Astrocyte of the spinal cord (primary cell): ENCODE measurements at regions not wholly inside any gene's neighbourhood (a gene's known extent, or its start where the extent isn't known, plus 50 kb on each side); places are given as distances from the start of the nearest gene placed in this dataset.

Experiments used
- DNase-seq: peaks from one replicate; pipeline ENCODE4 v3.0.0; 2011; ENCODE audit warnings: low read depth, low spot score
- H3K4me3 ChIP-seq: 2 replicates; pipeline ENCODE4 v1.5.1; 2011; ENCODE audit warnings: low read depth, mild to moderate bottlenecking, low read length, moderate library complexity
- in situ Hi-C: cut with HindIII; loops from 2 replicates; pipeline ENCODE4 v1.10.0; 2017; ENCODE audit warnings: low sequenced_read_pairs
- TF ChIP-seq, protein P1 (sequence below): IDR thresholded peaks from 2 replicates; pipeline ENCODE4 v1.5.1; 2012; ENCODE audit warnings: low read depth, mild to moderate bottlenecking, low read length, inconsistent platforms

DNA sequence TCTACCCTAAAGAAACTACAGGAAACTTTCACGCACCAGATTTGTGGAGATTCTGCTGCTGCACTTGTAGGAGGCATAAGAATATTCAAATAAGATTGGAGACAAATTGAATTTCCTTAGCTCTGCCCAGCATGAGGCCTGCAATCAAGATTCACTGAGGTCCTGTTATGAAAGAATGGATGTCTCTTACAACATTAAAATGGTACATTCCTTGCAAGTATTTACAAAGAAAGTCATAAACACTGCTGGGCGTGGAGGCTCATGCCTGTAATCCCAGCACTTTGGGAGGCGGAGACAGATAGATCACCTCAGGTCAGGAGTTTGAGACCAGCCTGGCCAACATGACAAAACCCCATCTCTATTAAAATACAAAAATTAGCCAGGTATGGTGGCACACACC, 74.0 kb upstream of the MAP3K4 start:
- DNase-seq = no peak
- TF ChIP-seq, protein P1, sequence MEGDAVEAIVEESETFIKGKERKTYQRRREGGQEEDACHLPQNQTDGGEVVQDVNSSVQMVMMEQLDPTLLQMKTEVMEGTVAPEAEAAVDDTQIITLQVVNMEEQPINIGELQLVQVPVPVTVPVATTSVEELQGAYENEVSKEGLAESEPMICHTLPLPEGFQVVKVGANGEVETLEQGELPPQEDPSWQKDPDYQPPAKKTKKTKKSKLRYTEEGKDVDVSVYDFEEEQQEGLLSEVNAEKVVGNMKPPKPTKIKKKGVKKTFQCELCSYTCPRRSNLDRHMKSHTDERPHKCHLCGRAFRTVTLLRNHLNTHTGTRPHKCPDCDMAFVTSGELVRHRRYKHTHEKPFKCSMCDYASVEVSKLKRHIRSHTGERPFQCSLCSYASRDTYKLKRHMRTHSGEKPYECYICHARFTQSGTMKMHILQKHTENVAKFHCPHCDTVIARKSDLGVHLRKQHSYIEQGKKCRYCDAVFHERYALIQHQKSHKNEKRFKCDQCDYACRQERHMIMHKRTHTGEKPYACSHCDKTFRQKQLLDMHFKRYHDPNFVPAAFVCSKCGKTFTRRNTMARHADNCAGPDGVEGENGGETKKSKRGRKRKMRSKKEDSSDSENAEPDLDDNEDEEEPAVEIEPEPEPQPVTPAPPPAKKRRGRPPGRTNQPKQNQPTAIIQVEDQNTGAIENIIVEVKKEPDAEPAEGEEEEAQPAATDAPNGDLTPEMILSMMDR = no peak
- H3K4me3 ChIP-seq = no peak overlapping the region
- in situ Hi-C loops = no loop called here

DNA sequence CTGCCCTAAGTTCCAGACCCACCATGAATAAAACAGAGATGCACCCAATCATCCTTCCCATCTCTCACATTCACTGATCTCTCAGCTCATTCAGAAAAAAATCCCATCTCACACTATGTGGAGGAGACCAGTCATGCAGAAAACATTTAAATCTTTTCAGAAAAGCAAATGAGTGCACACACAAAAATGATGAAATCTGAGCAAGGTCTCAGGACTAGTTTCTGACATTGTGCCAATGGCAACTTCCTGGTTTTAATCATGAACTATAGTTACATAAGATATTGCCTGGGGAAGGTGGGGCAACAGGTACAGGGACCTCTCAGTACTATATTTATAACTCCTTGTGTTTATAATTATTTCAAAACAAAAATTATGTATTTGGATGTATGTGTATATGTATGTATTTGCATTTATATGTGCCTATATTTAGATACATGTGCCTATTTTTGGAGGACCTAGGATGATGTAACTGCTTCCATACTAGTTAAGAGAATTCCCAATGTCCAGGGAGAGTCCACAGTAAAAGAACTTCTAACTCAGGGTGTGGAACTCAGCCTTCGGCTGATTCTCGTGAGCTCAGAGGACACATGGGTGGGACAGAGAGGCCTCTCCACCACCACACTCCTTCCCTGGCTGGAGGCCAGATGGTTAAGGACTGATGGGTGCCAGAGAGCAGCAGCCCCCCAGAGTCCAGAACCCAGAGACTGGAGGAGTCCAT, 71.7 kb upstream of the MAP3K4 start:
- H3K4me3 ChIP-seq = no peak overlapping the region
- in situ Hi-C loops = no loop called here
- TF ChIP-seq, protein P1 = no peak
- DNase-seq = peak; percentile 87

DNA sequence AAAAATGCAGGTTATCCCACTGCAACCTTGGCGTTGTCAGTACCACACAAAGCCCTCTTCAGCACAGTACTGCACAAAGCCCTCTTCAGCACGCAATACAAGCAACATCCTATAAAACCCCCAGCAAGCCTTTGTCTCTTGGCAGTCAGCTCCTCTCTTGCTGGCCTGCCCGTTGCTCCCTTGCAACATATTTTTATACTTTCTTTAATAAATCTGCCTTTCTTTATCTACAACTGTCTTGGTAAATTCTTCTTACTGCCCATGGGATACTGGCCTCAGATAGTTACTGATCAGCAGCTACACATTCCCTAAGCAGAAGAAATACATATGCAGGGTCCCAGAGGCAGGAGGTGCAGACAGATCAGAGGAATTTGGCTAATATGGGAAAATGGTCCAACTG, 70.5 kb upstream of the MAP3K4 start:
- in situ Hi-C loops = no loop called here
- no peak for DNase-seq
- H3K4me3 ChIP-seq = no peak overlapping the region
- TF ChIP-seq, protein P1 = no peak

DNA sequence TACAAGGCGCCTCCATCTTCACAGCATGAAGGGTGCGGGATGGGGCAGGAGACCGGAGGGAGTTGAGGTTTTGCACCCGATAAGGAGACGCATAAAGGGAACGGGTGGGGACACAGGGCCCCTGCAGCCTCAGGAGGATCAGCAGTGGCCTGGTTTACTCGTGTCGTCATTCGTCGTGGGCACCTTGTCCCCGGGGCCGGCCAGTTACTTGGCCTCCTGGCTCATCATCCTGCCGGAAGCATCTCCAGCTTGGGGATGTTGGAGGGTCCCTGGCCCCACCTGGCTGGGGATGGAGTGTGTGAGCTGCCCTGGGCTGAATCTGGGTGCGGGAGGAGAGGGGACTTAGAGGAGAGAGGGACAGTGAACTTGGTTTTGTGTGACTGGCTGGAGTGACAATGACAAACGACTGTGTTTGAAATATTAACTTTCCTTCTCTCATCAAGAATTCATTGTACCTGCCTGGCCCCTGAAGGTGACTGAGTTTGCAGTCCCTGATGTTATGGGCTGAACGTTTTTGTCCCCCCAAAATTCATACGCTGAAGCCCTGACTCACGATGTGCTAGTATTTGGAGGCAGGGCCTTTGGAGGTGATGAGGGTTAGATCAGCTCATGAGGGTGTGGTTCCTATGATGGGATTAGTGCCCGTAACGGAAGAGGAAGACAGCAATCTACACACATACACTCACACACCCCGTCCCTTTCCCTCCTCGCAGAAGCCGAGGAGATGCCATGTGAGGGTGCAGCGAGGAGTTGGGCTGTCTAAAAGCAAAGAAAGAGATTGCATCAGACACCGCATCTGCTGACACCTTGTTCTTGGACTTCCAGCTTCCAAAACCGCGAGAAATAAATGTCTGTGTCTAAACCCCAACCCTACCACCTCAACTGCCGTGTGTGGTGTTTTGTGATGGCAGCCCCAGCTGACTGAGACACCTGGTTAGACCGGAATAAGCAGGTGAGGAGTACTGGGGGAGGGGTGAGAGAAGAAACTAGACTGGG, 65.0 kb upstream of the MAP3K4 start:
- TF ChIP-seq, protein P1 = no peak
- no peak for DNase-seq
- in situ Hi-C loops = no loop called here
- no peak overlapping the region for H3K4me3 ChIP-seq

DNA sequence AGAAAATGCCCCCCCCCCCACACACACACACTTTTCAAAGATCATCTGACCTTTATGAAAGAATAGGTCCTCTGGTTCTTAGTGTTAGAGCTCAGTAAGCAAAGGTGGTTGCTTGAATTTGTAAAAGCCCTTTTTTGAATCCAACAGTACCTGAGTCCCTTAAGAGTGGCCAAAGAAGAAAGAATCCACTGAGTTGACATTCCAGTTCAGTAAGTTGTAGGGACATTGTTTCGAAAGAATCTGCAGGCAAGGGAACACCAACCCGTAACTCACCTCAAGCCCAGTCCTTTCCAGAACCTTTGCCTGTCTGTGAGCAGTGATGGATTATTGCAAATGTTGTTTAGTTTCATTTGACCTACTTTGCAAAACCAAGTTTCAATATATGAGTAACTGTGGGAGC, 64.2 kb upstream of the MAP3K4 start:
- TF ChIP-seq, protein P1 = no peak
- no peak for DNase-seq
- H3K4me3 ChIP-seq = no peak overlapping the region
- in situ Hi-C loops = no loop called here

DNA sequence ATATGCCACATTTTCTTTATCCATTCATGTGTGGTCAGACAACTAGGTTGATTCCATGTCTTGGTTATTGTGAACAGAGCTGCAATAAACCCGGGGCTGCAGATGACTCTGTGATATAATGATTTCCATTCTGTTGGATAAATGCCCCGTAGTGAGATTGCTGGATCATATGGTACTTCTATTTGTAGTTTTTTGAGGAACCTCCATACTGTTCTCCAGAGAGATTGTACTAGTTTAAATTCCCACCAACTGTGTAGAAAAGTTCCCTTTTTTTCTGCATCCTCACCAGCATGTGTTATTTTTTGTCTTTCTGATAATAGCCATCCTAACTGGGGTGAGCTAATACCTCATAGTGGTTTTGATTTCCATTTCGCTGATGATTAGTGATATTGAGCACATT, 62.2 kb upstream of the MAP3K4 start:
- in situ Hi-C loops = no loop called here
- no peak overlapping the region for H3K4me3 ChIP-seq
- DNase-seq = no peak
- TF ChIP-seq, protein P1 = no peak
